ENCODE measurements at regions not wholly inside any gene's neighbourhood (a gene's known extent, or its start where the extent isn't known, plus 50 kb on each side); places are given as distances from the start of the nearest gene placed in this dataset.

DNA sequence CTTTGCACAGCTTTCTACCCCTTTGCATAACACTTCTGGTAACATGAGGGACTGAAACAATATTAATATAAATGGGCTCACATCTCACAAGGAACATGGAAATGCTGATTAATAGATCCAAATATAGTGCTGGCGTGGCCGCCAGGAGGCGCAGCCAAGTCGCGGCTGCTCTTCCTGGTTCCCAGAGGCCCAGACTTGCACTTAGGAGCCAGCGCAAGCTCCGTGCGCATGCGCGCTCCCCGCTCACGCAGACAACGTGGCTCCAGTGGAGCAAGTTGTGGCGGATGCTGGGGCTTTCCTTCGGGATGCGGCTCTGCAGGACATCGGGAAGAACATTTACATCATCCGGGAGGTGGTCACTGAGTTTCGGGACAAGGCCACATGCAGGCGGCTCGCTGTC is 318.3 kb upstream of the SLC7A11 start:
- TF ChIP-seq CTCF (IDR thresholded peaks at IDR 0.05) (no peak), POLR2A (IDR thresholded peaks at IDR 0.05) (no peak)
